ENCODE measurements at regions not wholly inside any gene's neighbourhood (a gene's known extent, or its start where the extent isn't known, plus 50 kb on each side); places are given as distances from the start of the nearest gene placed in this dataset.

DNA sequence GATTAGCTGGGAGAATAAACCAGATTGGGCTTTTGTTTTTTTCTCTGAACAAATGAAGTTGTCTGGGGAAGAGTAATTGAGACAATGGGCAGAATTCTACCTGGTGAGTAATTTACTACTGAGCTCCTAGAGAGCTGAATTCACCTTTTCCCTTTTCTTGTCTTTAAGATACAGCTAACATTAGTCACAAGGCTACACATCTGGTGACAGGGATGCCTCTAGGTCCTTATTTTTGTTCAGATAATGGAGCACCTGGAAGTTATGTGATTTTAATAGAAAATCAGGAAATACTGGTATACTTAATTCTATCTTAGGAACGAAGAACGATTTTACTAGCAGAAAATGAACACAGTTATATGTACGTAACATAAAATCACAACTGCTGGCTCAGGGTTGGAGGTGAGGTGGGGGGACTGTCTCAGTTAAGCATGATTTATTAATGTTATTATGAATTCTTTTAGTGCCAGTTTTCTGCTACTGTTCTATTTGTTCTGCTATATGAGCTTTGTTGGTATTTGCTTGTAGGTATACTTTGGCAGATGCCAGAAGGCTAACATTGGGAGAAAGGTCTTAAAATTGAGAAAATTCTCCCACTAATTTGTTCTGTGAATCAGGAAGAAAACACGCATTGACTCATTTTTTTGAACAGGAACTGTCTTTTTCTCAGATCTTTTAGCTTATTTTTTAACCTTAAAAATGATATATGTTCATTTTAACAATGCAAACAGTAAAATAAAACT is 482.7 kb upstream of the RGS6 start:
- TF ChIP-seq SUZ12 (IDR thresholded peaks at IDR 0.05; ENCODE audit: extremely low read depth, insufficient read depth, insufficient read length) (no peak), ZNF274 (IDR thresholded peaks at IDR 0.05; ENCODE audit: low read depth, low read length) (no peak)
